Mesenchymal stem cell (in vitro differentiated cells and primary cell): ENCODE measurements at regions not wholly inside any gene's neighbourhood (a gene's known extent, or its start where the extent isn't known, plus 50 kb on each side); places are given as distances from the start of the nearest gene placed in this dataset.
"Not testable (repeated sequence)": the region's sequence is repeated elsewhere in the genome, so short reads cannot be mapped to it uniquely, and the experiment has no call there.

Experiments used
- DNase-seq: peaks from one replicate; pipeline ENCODE4 v3.0.0-alpha.2; 2013
- H2AFZ ChIP-seq: one replicate; pipeline ENCODE4 v1.6.1; 2013; ENCODE audit warnings: low read depth, mild to moderate bottlenecking, control low read depth, inconsistent platforms, low read length, moderate library complexity
- H2AK5ac ChIP-seq: 2 replicates; pipeline ENCODE4 v1.6.1; 2013; ENCODE audit warnings: low read length, moderate library complexity, mild to moderate bottlenecking, inconsistent platforms; ENCODE audit not compliant: severe bottlenecking
- H2BK120ac ChIP-seq: one replicate; pipeline ENCODE4 v1.6.1; 2013; ENCODE audit warnings: low read depth, mild to moderate bottlenecking, inconsistent platforms, low read length, moderate library complexity
- H2BK12ac ChIP-seq, 2 experiments: one replicate each; pipeline ENCODE4 v1.6.1; 2013; ENCODE audit warnings: inconsistent platforms in 2 of 2, low read length in 2 of 2, mild to moderate bottlenecking in 2 of 2, moderate library complexity in 2 of 2, control low read depth in 1 of 2
- H2BK15ac ChIP-seq: one replicate; pipeline ENCODE4 v1.6.1; 2013; ENCODE audit warnings: mild to moderate bottlenecking, low read depth, inconsistent platforms; ENCODE audit not compliant: poor library complexity, severe bottlenecking
- H2BK5ac ChIP-seq: 2 replicates; pipeline ENCODE4 v1.6.1; 2013; ENCODE audit warnings: low read depth, mild to moderate bottlenecking, low read length, control low read depth, inconsistent platforms; ENCODE audit not compliant: poor library complexity, severe bottlenecking
- H3K14ac ChIP-seq, 2 experiments: one replicate each; pipeline ENCODE4 v1.6.1; 2013; ENCODE audit warnings: inconsistent platforms in 2 of 2, low read length in 2 of 2, control low read depth in 1 of 2, mild to moderate bottlenecking in 1 of 2, moderate library complexity in 1 of 2
- H3K18ac ChIP-seq, 2 experiments: one replicate each; pipeline ENCODE4 v1.6.1; 2013; ENCODE audit warnings: inconsistent platforms in 2 of 2, low read length in 2 of 2, control low read depth in 1 of 2, low read depth in 1 of 2, mild to moderate bottlenecking in 1 of 2
- H3K23ac ChIP-seq, 2 experiments: one replicate each; pipeline ENCODE4 v1.6.1; 2013; ENCODE audit warnings: inconsistent platforms in 2 of 2, low read length in 2 of 2, mild to moderate bottlenecking in 2 of 2, moderate library complexity in 2 of 2, control low read depth in 1 of 2
- H3K27ac ChIP-seq: 2 replicates; pipeline ENCODE4 v1.5.1; 2013; ENCODE audit warnings: mild to moderate bottlenecking, moderate library complexity, low read length, control low read depth, inconsistent platforms; ENCODE audit not compliant: poor library complexity, severe bottlenecking
- H3K27me3 ChIP-seq, 2 experiments: 2 replicates each; pipeline versions ENCODE4 v1.6.1 to v1.7.0; 2013; ENCODE audit warnings: low read length in 2 of 2, mild to moderate bottlenecking in 2 of 2, moderate library complexity in 2 of 2, control low read depth in 1 of 2, inconsistent platforms in 1 of 2; ENCODE audit not compliant: control insufficient read depth in 1 of 2, insufficient read depth in 1 of 2
- H3K36me3 ChIP-seq, 2 experiments: 2 replicates each; pipeline versions ENCODE4 v1.6.1 to v1.7.0; 2013; ENCODE audit warnings: low read length in 2 of 2, control low read depth in 1 of 2, inconsistent platforms in 1 of 2, low read depth in 1 of 2, mild to moderate bottlenecking in 1 of 2; ENCODE audit not compliant: insufficient read depth in 2 of 2, control insufficient read depth in 1 of 2
- H3K4ac ChIP-seq, 2 experiments: one replicate each; pipeline ENCODE4 v1.6.1; 2013; ENCODE audit warnings: inconsistent platforms in 2 of 2, low read length in 2 of 2, mild to moderate bottlenecking in 2 of 2, moderate library complexity in 2 of 2, control low read depth in 1 of 2, low read depth in 1 of 2
- H3K4me1 ChIP-seq: 2 replicates; pipeline ENCODE4 v1.6.1; 2013; ENCODE audit warnings: low read depth, low read length, control low read depth; ENCODE audit not compliant: control insufficient read depth, insufficient read depth
- H3K4me2 ChIP-seq: 2 replicates; pipeline ENCODE4 v1.6.1; 2013; ENCODE audit warnings: low read length, mild to moderate bottlenecking, inconsistent platforms; ENCODE audit not compliant: poor library complexity, severe bottlenecking
- H3K4me3 ChIP-seq, 2 experiments: 2 replicates each; pipeline versions ENCODE4 v1.5.1 to v1.7.0; 2013; ENCODE audit warnings: low read length in 2 of 2, mild to moderate bottlenecking in 2 of 2, control low read depth in 1 of 2, low read depth in 1 of 2; ENCODE audit not compliant: insufficient read depth in 1 of 2
- H3K79me1 ChIP-seq: replicated peaks from 2 replicates; pipeline ENCODE4 v1.6.1; 2013; ENCODE audit warnings: mild to moderate bottlenecking, control low read depth, low read length, inconsistent platforms; ENCODE audit not compliant: poor library complexity, severe bottlenecking
- H3K9ac ChIP-seq: 2 replicates; pipeline ENCODE4 v1.7.0; 2013; ENCODE audit warnings: mild to moderate bottlenecking, low read length, moderate library complexity
- H3K9me3 ChIP-seq: 2 replicates; pipeline ENCODE4 v1.7.0; 2013; ENCODE audit warnings: mild to moderate bottlenecking, low read length; ENCODE audit not compliant: control insufficient read depth
- H4K8ac ChIP-seq: one replicate; pipeline ENCODE4 v1.6.1; 2013; ENCODE audit warnings: inconsistent platforms, mild to moderate bottlenecking, low read length, moderate library complexity
- H4K91ac ChIP-seq: one replicate; pipeline ENCODE4 v1.6.1; 2013; ENCODE audit warnings: mild to moderate bottlenecking, low read length, inconsistent platforms
- WGBS: methylation state at CpG from one replicate; pipeline ENCODE4 v1.1.7; 2013; ENCODE audit warnings: mixed read lengths; 5-methylcytosine and 5-hydroxymethylcytosine counted together

DNA sequence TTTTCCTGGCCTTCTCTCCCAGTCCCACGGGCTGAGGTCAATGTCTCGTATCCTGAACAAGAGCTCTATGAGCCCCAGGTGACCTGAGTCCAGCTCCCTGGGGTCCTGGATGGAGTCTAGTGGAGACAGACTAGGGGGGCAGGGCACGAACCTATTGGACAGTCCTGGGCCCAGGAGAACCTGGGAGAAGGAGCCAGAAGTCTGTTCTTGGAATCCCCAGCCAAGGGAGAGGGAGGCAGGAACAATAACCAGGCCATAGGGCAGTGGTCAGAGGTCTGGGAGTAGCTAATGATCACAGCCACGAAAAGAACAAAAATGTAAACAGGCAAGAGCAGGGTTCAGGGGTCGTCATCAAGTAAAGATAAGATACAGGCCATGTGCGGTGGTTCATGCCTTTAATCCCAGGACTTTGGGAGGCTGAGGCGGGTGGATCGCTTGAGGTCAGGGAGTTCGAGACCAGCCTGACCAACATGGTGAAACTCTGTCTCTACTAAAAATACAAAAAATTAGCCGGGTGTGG is 60.8 kb downstream of the COPRS start:
- H3K18ac ChIP-seq = no peak overlapping the region
- no peaks in the 10 kb centered on the region for H3K9me3 ChIP-seq
- H4K91ac ChIP-seq = no peak overlapping the region
- no peak overlapping the region for H2AK5ac ChIP-seq
- no peaks in the 10 kb centered on the region for H3K36me3 ChIP-seq
- H3K23ac ChIP-seq = no peak overlapping the region
- peaks cover 0 to under 1% of the 10 kb centered on the region in 2 experiments for H3K27me3 ChIP-seq
- no peak overlapping the region for H3K9ac ChIP-seq
- no peak overlapping the region for H2BK12ac ChIP-seq
- no peak overlapping the region for H2BK5ac ChIP-seq
- no peak overlapping the region for H4K8ac ChIP-seq
- no peak overlapping the region for H3K4me3 ChIP-seq
- H3K27ac ChIP-seq = no peak overlapping the region
- no peak overlapping the region for H2BK120ac ChIP-seq
- H2AFZ ChIP-seq = no peak overlapping the region
- WGBS = 49% methylated on average over 10 of the region's 10 CpGs
- no peak for DNase-seq
- no peak overlapping the region for H2BK15ac ChIP-seq
- H3K79me1 ChIP-seq = no peaks in the 10 kb centered on the region
- no peak overlapping the region for H3K14ac ChIP-seq
- H3K4me2 ChIP-seq = no peak overlapping the region
- no peak overlapping the region for H3K4ac ChIP-seq
- no peaks in the 10 kb centered on the region for H3K4me1 ChIP-seq

DNA sequence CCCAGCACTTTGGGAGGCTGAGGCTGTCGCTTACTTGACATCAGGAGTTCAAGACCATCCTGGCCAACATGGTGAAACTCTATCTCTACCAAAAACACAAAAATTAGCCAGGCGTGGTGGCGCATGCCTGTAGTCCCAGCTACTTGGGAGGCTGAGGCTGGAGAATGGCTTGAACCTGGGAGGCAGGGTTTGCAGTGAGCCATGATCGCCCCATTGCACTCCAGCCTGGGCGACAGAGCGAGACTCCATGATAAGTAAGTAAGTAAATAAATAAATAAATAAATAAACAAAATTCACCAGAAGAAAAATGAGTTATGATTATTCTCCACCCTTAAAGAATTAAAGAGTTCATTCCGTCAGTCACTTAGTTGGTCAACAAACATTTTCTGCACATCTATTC is 63.1 kb downstream of the COPRS start:
- not testable (repeated sequence) for H4K8ac ChIP-seq, H3K27me3 ChIP-seq, H3K23ac ChIP-seq, H3K9ac ChIP-seq, DNase-seq, H2BK12ac ChIP-seq, H4K91ac ChIP-seq, H2BK15ac ChIP-seq, H2BK120ac ChIP-seq, H3K4me2 ChIP-seq, H3K18ac ChIP-seq, H3K27ac ChIP-seq, H2AFZ ChIP-seq, H2BK5ac ChIP-seq, H3K4ac ChIP-seq, H3K4me3 ChIP-seq, H3K36me3 ChIP-seq, H3K79me1 ChIP-seq, H3K14ac ChIP-seq, H2AK5ac ChIP-seq, H3K9me3 ChIP-seq, H3K4me1 ChIP-seq
- 95% methylated on average over 3 of the region's 7 CpGs for WGBS

DNA sequence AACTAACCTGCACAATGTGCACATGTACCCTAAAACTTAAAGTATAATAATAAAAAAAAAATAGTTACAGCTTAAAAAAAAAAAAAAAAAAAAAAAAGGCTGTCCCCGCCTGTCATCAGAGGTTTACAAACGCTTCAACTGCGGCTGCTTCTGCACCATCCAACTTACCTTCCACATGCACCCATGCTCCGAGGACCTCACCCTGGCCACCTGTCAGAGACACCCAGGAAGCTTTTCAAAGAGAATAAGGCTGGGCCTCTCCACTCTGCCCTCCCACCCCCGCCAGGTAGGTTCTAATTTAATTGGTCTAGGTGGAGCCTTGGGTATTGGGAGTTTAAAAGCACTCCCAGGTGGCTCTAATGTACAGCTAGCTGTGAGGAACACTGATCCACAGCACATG is 64.9 kb downstream of the COPRS start:
- Histone ChIP-seq H3K4me3 (no peak overlapping the region), H3K9me3 (no peaks in the 10 kb centered on the region), H2BK15ac (no peak overlapping the region), H4K8ac (no peak overlapping the region), H3K4me1 (no peaks in the 10 kb centered on the region), H2BK12ac (no peak overlapping the region), H2BK5ac (no peak overlapping the region), H2BK120ac (no peak overlapping the region), H3K9ac (no peak overlapping the region), H4K91ac (no peak overlapping the region), H3K23ac (no peak overlapping the region), H2AK5ac (no peak overlapping the region), H3K18ac (no peak overlapping the region), H3K14ac (no peak overlapping the region), H3K4me2 (no peak overlapping the region), H3K4ac (no peak overlapping the region), H2AFZ (no peak overlapping the region), H3K79me1 (no peaks in the 10 kb centered on the region), H3K27ac (no peak overlapping the region), H3K27me3 (peaks cover 0 to 6% of the 10 kb centered on the region in 2 experiments), H3K36me3 (no peaks in the 10 kb centered on the region)
- WGBS = 100% methylated on average over 5 of the region's 5 CpGs
- DNase-seq = no peak

GRCh38 chr17:31793634-31794033 is 65.4 kb downstream of the COPRS start:
- H2AK5ac ChIP-seq, H2BK120ac ChIP-seq, H4K91ac ChIP-seq, H3K4me2 ChIP-seq, H3K23ac ChIP-seq, H3K4me3 ChIP-seq, H3K9ac ChIP-seq, H3K4me1 ChIP-seq, H3K14ac ChIP-seq, H2BK5ac ChIP-seq, H3K9me3 ChIP-seq, H3K18ac ChIP-seq, H3K79me1 ChIP-seq, H3K27ac ChIP-seq, H3K36me3 ChIP-seq, H3K27me3 ChIP-seq, H4K8ac ChIP-seq, DNase-seq, H2BK15ac ChIP-seq, H2AFZ ChIP-seq, H3K4ac ChIP-seq, H2BK12ac ChIP-seq: not testable (repeated sequence)
- WGBS = 100% methylated on average over 1 of the region's 7 CpGs
